ENCODE measurements at regions not wholly inside any gene's neighbourhood (a gene's known extent, or its start where the extent isn't known, plus 50 kb on each side); places are given as distances from the start of the nearest gene placed in this dataset.

DNA sequence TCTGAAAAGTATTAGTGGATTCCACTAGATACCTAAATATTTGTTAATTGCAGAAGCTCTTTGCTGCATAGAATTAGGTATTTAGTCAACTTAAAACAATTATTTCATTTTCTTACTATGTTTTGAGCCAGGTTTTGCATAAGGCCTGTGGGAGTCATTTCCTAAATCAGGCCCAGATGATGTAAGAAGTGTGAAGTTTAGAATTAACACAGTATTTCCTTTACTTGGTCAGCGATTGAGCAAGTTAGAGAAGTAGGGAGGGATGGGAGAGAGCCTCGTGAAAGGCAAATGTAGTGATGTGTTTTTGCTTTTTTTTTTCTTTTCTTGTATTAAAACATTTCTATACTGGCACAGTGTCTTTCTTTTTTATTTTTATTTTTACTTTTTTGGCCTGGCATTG, 711.1 kb downstream of the HDGFL1 start:
- no peaks in the 10 kb centered on the region for H3K27me3 Mint-ChIP-seq
- no peak for ATAC-seq (replicated peaks)
- H3K4me1 Mint-ChIP-seq, result no peaks in the 10 kb centered on the region
- peaks cover 4% of the 10 kb centered on the region for H3K9me3 Mint-ChIP-seq
- H3K27ac Mint-ChIP-seq, result no peak overlapping the region
- no peaks in the 10 kb centered on the region for H3K36me3 Mint-ChIP-seq (ENCODE audit: low read depth)
- no peak overlapping the region for H3K4me3 Mint-ChIP-seq

DNA sequence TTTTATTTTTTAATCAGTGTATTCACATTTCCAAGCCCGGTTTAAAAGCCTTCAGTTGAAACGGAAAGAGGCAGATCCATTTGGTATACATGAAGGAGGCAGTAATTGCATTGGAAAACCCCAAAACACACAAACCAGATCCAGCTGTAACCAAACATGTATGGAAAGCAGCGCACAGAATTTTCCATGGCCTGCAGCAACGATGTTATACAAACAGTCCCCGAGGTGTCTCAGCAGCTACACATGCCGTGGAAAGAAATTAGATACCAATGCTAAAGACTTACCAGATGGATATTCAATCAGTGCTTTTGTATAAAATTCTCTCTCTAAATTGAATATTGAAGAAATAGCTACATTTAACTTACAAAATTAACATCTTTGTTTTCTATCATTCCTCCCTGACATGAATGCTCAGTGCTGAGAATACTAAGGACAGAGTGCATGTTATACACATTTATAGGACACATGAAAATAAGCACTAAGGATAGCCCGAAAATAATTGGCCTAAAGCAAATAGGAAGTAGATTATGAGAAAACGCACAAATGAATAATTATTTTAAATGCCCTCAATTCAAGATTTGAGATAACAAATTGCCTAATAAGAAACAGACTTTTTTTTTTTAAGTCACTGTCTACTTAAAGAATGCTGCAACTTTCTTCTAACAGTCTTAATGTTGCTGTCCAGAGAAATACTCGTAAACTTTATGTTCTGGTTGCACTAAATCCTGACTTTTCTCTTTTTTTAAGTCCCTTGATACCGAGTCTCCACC, 713.1 kb downstream of the HDGFL1 start:
- Mint-ChIP-seq H3K27me3 (no peaks in the 10 kb centered on the region), H3K9me3 (peaks cover 8% of the 10 kb centered on the region), H3K27ac (no peak overlapping the region), H3K4me1 (no peaks in the 10 kb centered on the region), H3K4me3 (no peak overlapping the region), H3K36me3 (ENCODE audit: low read depth) (no peaks in the 10 kb centered on the region)
- ATAC-seq (replicated peaks), result no peak

GRCh38 chr6:23293653-23294052, 724.3 kb downstream of the HDGFL1 start:
- Mint-ChIP-seq H3K27ac (no peak overlapping the region), H3K4me3 (no peak overlapping the region), H3K27me3 (no peaks in the 10 kb centered on the region), H3K36me3 (ENCODE audit: low read depth) (no peaks in the 10 kb centered on the region), H3K4me1 (no peaks in the 10 kb centered on the region), H3K9me3 (peaks cover 10% of the 10 kb centered on the region)
- no peak for ATAC-seq (replicated peaks)

DNA sequence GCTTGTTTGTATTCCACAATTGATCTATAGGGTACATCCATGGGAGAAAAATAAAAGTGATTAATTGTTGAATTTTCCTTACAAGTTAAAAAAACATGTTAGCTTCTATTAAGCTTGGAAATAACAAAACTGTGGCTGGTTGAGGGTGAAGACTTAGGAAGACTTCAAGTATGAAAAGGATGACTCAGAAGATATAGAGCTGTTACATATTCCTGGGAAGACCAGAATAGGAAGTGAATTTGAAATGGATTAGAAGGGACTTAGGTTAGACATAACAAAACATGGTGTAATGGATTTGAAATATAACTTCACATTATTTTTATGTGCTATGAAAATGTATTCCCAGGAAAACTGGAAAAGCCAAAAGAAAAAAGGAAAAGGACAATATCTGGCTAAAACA, 732.2 kb downstream of the HDGFL1 start:
- no peaks in the 10 kb centered on the region for H3K36me3 Mint-ChIP-seq (ENCODE audit: low read depth)
- ATAC-seq (replicated peaks), result no peak
- no peak overlapping the region for H3K4me3 Mint-ChIP-seq
- H3K27me3 Mint-ChIP-seq, result no peaks in the 10 kb centered on the region
- H3K4me1 Mint-ChIP-seq, result no peaks in the 10 kb centered on the region
- H3K9me3 Mint-ChIP-seq, result peaks cover 3% of the 10 kb centered on the region
- H3K27ac Mint-ChIP-seq, result no peak overlapping the region

DNA sequence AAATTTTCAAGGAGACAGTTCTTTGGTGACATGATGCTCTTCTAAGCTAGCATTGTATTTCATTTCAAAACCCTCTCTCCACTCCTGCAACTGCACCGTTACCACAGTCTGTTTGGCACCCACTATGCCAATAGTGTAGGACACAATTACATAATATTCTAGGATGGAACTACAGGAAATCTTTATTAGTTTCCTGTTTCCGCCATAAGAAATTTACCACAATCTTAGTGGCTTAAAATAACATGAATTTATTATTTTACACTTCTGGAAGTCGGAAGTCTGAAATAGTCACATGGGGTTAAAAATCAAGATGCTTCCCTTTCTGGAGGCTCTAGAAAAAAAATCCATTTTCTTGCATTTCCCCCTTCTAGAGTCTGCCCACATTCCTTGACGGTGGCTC, 733.1 kb downstream of the HDGFL1 start:
- no peak overlapping the region for H3K4me3 Mint-ChIP-seq
- H3K27ac Mint-ChIP-seq, result no peak overlapping the region
- no peaks in the 10 kb centered on the region for H3K36me3 Mint-ChIP-seq (ENCODE audit: low read depth)
- no peak for ATAC-seq (replicated peaks)
- H3K27me3 Mint-ChIP-seq, result no peaks in the 10 kb centered on the region
- no peaks in the 10 kb centered on the region for H3K4me1 Mint-ChIP-seq
- H3K9me3 Mint-ChIP-seq, result peaks cover 3% of the 10 kb centered on the region

DNA sequence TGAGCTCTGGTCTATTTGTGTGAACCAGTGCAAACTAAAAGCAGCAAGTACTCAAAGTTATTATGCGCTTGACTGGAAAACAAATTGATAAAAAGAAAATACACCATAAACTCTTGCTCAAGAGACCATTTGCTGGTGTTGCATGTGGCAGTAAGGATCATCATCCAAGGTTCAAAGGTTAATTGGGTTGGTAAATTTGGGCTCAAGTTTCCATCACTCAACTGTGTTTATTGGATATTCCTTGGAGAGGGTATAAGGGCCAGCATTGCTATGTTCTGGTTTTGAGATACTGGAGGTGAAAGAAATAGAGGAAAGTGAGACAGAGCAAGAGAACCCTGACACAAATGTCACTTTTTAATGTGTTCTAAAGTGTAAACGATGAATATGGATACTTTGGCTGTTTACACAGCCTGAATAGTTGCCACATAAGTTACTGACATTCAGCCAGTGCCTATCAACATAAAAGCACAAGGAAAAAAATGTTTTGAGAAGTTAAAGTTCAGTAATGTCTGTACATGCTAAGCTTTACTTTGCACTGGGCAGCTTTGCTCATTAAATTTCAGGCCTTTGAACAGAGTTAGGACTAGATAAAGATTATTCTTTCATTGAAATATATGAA, 736.1 kb downstream of the HDGFL1 start:
- Mint-ChIP-seq H3K4me3 (no peak overlapping the region), H3K27ac (no peak overlapping the region), H3K4me1 (no peaks in the 10 kb centered on the region), H3K9me3 (peaks cover 20% of the 10 kb centered on the region), H3K36me3 (ENCODE audit: low read depth) (no peaks in the 10 kb centered on the region), H3K27me3 (no peaks in the 10 kb centered on the region)
- no peak for ATAC-seq (replicated peaks)

- no peaks in the 10 kb centered on the region for H3K27me3 Mint-ChIP-seq
- H3K36me3 Mint-ChIP-seq (ENCODE audit: low read depth), result no peaks in the 10 kb centered on the region
- H3K9me3 Mint-ChIP-seq, result peaks cover 20% of the 10 kb centered on the region
- H3K27ac Mint-ChIP-seq, result no peak overlapping the region
- ATAC-seq (replicated peaks), result no peak
- no peak overlapping the region for H3K4me3 Mint-ChIP-seq
- no peaks in the 10 kb centered on the region for H3K4me1 Mint-ChIP-seq
Observed at GRCh38 chr6:23306251-23306950, 737.0 kb downstream of the HDGFL1 start.

DNA sequence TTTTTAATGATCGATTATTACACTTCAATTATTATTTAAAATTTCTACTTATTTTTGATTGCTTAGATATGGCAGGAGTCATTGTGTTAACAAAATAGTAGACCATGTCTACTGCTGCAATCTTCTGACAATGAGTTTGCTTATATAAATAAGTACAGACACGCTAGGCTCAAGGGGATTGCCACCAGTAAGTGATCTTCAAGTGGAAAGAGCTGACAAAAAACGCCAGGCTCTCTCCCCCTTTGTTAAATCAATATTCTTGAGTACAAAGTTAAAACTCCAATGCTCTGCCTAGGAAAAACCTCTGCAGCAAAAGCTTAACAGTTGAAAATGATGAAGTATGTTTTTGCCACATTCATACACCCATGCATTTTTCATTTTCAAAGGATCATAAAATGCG, 738.1 kb downstream of the HDGFL1 start:
- H3K4me3 Mint-ChIP-seq, result no peak overlapping the region
- H3K36me3 Mint-ChIP-seq (ENCODE audit: low read depth), result no peaks in the 10 kb centered on the region
- H3K27me3 Mint-ChIP-seq, result no peaks in the 10 kb centered on the region
- ATAC-seq (replicated peaks), result no peak
- no peak overlapping the region for H3K27ac Mint-ChIP-seq
- H3K9me3 Mint-ChIP-seq, result peaks cover 20% of the 10 kb centered on the region
- no peaks in the 10 kb centered on the region for H3K4me1 Mint-ChIP-seq

GRCh38 chr6:23308166-23308565, 738.8 kb downstream of the HDGFL1 start:
- H3K4me3 Mint-ChIP-seq, result no peak overlapping the region
- H3K36me3 Mint-ChIP-seq (ENCODE audit: low read depth), result no peaks in the 10 kb centered on the region
- peaks cover 17% of the 10 kb centered on the region for H3K9me3 Mint-ChIP-seq
- no peaks in the 10 kb centered on the region for H3K4me1 Mint-ChIP-seq
- ATAC-seq (replicated peaks), result no peak
- no peak overlapping the region for H3K27ac Mint-ChIP-seq
- H3K27me3 Mint-ChIP-seq, result no peaks in the 10 kb centered on the region

DNA sequence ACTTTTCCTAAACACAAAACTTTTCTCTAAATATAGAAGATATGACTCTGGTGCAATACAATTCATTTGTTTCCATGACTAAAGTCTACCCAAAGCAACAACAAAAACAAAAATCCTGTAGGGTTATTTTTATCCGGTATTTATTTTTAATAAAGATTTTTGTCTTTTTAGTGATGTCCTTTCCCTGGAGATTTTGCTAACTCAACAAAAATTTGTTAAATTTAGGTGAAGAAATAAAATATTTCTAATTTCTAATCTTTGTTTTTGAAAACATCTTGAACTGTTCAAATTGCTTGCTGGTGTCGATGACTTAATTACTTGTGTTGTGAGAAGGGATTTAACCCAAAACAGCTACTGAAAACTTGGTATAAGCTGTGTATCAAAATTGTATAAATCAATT, 741.8 kb downstream of the HDGFL1 start:
- no peak for ATAC-seq (replicated peaks)
- H3K36me3 Mint-ChIP-seq (ENCODE audit: low read depth), result no peaks in the 10 kb centered on the region
- H3K4me1 Mint-ChIP-seq, result no peaks in the 10 kb centered on the region

DNA sequence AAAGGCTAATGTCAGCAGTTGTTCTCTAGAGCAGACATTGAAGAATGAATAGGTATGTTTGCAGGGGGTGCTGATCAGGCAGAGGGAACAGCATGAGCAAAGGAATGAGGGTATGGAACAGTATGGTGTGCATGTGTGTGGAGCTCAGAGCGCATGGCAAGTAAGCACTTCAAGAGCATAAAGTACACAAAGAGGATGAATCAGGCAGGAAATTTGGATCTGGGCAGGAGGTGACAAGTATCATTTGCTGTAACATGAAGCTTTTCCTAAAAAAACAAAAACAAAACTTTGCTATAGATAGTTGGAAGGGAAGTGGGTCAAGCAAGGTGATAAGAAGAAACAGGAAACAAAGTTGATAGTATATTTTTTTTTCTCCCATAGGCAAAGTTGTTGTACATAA, 746.8 kb downstream of the HDGFL1 start:
- no peak for ATAC-seq (replicated peaks)
- Mint-ChIP-seq H3K4me1 (no peaks in the 10 kb centered on the region), H3K27ac (no peak overlapping the region), H3K4me3 (no peak overlapping the region), H3K36me3 (ENCODE audit: low read depth) (no peaks in the 10 kb centered on the region), H3K27me3 (no peaks in the 10 kb centered on the region), H3K9me3 (peaks cover 7% of the 10 kb centered on the region)

More for the DNA sequence above, 741.8 kb downstream of the HDGFL1 start:
- H3K27ac Mint-ChIP-seq, result no peak overlapping the region
- no peak overlapping the region for H3K4me3 Mint-ChIP-seq
- peaks cover 24% of the 10 kb centered on the region for H3K9me3 Mint-ChIP-seq
- H3K27me3 Mint-ChIP-seq, result no peaks in the 10 kb centered on the region

- no peak for ATAC-seq (replicated peaks)
- Mint-ChIP-seq H3K27me3 (no peaks in the 10 kb centered on the region), H3K27ac (no peak overlapping the region), H3K9me3 (peaks cover 7% of the 10 kb centered on the region), H3K4me3 (no peak overlapping the region), H3K36me3 (ENCODE audit: low read depth) (no peaks in the 10 kb centered on the region), H3K4me1 (no peaks in the 10 kb centered on the region)
Observed at GRCh38 chr6:23316931-23317330, 747.6 kb downstream of the HDGFL1 start.

GRCh38 chr6:23319582-23319981, 750.2 kb downstream of the HDGFL1 start:
- ATAC-seq (replicated peaks), result no peak
- Mint-ChIP-seq H3K27me3 (no peaks in the 10 kb centered on the region), H3K36me3 (ENCODE audit: low read depth) (no peaks in the 10 kb centered on the region), H3K4me3 (no peak overlapping the region), H3K4me1 (no peaks in the 10 kb centered on the region), H3K9me3 (peaks cover 4% of the 10 kb centered on the region), H3K27ac (no peak overlapping the region)

- Mint-ChIP-seq H3K36me3 (ENCODE audit: low read depth) (no peaks in the 10 kb centered on the region), H3K9me3 (peaks cover under 1% of the 10 kb centered on the region)
Observed at GRCh38 chr6:23320471-23321015, 751.2 kb downstream of the HDGFL1 start.

DNA sequence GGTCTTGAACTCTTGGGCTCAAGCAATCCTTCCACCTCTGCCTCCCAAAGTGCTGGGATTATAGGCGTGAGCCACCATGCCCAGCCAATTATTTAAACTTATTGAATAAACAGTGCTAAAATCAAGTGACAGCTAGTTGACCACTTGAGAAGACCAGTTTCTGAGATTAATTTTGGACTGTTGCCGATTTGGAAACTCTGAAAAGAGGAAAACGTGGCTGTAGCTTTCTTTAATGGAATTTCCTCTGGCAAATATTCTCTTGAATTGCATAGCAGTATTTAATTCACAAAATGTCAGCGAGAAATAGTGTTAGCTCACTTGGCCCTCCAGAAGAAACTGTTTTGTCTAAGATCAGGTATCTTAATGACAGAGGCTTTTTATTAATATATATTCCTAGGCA, 754.5 kb downstream of the HDGFL1 start:
- Mint-ChIP-seq H3K27me3 (no peaks in the 10 kb centered on the region), H3K27ac (no peak overlapping the region), H3K36me3 (ENCODE audit: low read depth) (no peaks in the 10 kb centered on the region), H3K4me3 (no peak overlapping the region), H3K9me3 (no peaks in the 10 kb centered on the region), H3K4me1 (no peaks in the 10 kb centered on the region)
- ATAC-seq (replicated peaks), result no peak

More at GRCh38 chr6:23320471-23321015, 751.2 kb downstream of the HDGFL1 start:
- H3K4me1 Mint-ChIP-seq, result no peaks in the 10 kb centered on the region
- ATAC-seq (replicated peaks), result no peak
- no peaks in the 10 kb centered on the region for H3K27me3 Mint-ChIP-seq
- H3K4me3 Mint-ChIP-seq, result no peak overlapping the region
- no peak overlapping the region for H3K27ac Mint-ChIP-seq

All from activated T-helper 17 cell treated with anti-CD3 and anti-CD28 coated beads, Interleukin-2, amount 50 U/mL, for 72 hours (primary cell).